ENCODE measurements at regions not wholly inside any gene's neighbourhood (a gene's known extent, or its start where the extent isn't known, plus 50 kb on each side); places are given as distances from the start of the nearest gene placed in this dataset.
A peak's percentile ranks its signal among the peaks of the same experiment; 100 is the strongest.

- DNase-seq (ENCODE audit: low read depth in 1 of 2, low spot score in 2 of 2), result no peak
- Histone ChIP-seq H3K9me3 (replicated peaks) (no peaks in the 10 kb centered on the region), H3K27me3 (replicated peaks) (no peaks in the 10 kb centered on the region), H3K4me3 (no peak overlapping the region), H3K36me3 (no peaks in the 10 kb centered on the region), H3K4me1 (replicated peaks) (no peaks in the 10 kb centered on the region), H3K27ac (no peak overlapping the region)
Observed at GRCh38 chr4:144480068-144480467, 165.9 kb upstream of the HHIP start.

- Histone ChIP-seq H3K9me3 (replicated peaks) (no peaks in the 10 kb centered on the region), H3K36me3 (no peaks in the 10 kb centered on the region), H3K4me1 (replicated peaks) (no peaks in the 10 kb centered on the region), H3K4me3 (no peak overlapping the region), H3K27me3 (replicated peaks) (no peaks in the 10 kb centered on the region), H3K27ac (no peak overlapping the region)
- no peak for DNase-seq (ENCODE audit: low read depth in 1 of 2, low spot score in 2 of 2)
Observed at GRCh38 chr4:144489831-144490230, 156.1 kb upstream of the HHIP start.

GRCh38 chr4:144494280-144494679 lies 151.7 kb upstream of the HHIP start:
- DNase-seq (ENCODE audit: low read depth in 1 of 2, low spot score in 2 of 2), result no peak
- Histone ChIP-seq H3K4me1 (replicated peaks) (no peaks in the 10 kb centered on the region), H3K4me3 (no peak overlapping the region), H3K9me3 (replicated peaks) (no peaks in the 10 kb centered on the region), H3K27ac (no peak overlapping the region), H3K27me3 (replicated peaks) (no peaks in the 10 kb centered on the region), H3K36me3 (no peaks in the 10 kb centered on the region)

GRCh38 chr4:144495944-144496343 lies 150.0 kb upstream of the HHIP start:
- Histone ChIP-seq H3K4me3 (no peak overlapping the region), H3K27ac (no peak overlapping the region), H3K27me3 (replicated peaks) (no peaks in the 10 kb centered on the region), H3K36me3 (no peaks in the 10 kb centered on the region), H3K4me1 (replicated peaks) (no peaks in the 10 kb centered on the region), H3K9me3 (replicated peaks) (no peaks in the 10 kb centered on the region)
- no peak for DNase-seq (ENCODE audit: low read depth in 1 of 2, low spot score in 2 of 2)

GRCh38 chr4:144499777-144500176 lies 146.2 kb upstream of the HHIP start:
- no peaks in the 10 kb centered on the region for H3K4me1 ChIP-seq (replicated peaks)
- no peaks in the 10 kb centered on the region for H3K9me3 ChIP-seq (replicated peaks)
- H3K36me3 ChIP-seq, result no peaks in the 10 kb centered on the region
- DNase-seq (ENCODE audit: low read depth in 1 of 2, low spot score in 2 of 2), result no peak
- H3K27me3 ChIP-seq (replicated peaks), result no peaks in the 10 kb centered on the region
- H3K4me3 ChIP-seq, result no peak overlapping the region
- no peak overlapping the region for H3K27ac ChIP-seq

GRCh38 chr4:144501231-144501780 lies 144.7 kb upstream of the HHIP start:
- H3K9me3 ChIP-seq (replicated peaks), result no peaks in the 10 kb centered on the region
- no peak for DNase-seq (ENCODE audit: low read depth in 1 of 2, low spot score in 2 of 2)
- no peak overlapping the region for H3K27ac ChIP-seq
- no peaks in the 10 kb centered on the region for H3K27me3 ChIP-seq (replicated peaks)
- H3K4me1 ChIP-seq (replicated peaks), result no peaks in the 10 kb centered on the region
- H3K4me3 ChIP-seq, result no peak overlapping the region
- no peaks in the 10 kb centered on the region for H3K36me3 ChIP-seq

GRCh38 chr4:144504883-144505282 lies 141.1 kb upstream of the HHIP start:
- DNase-seq (ENCODE audit: low read depth in 1 of 2, low spot score in 2 of 2), result no peak
- Histone ChIP-seq H3K27ac (no peak overlapping the region), H3K9me3 (replicated peaks) (no peaks in the 10 kb centered on the region)

GRCh38 chr4:144507311-144508101 lies 138.4 kb upstream of the HHIP start:
- Histone ChIP-seq H3K27ac (no peak overlapping the region), H3K4me3 (no peak overlapping the region), H3K36me3 (no peaks in the 10 kb centered on the region), H3K4me1 (replicated peaks) (no peaks in the 10 kb centered on the region), H3K9me3 (replicated peaks) (no peaks in the 10 kb centered on the region), H3K27me3 (replicated peaks) (no peaks in the 10 kb centered on the region)
- no peak for DNase-seq (ENCODE audit: low read depth in 1 of 2, low spot score in 2 of 2)

More at GRCh38 chr4:144504883-144505282, 141.1 kb upstream of the HHIP start:
- Histone ChIP-seq H3K27me3 (replicated peaks) (no peaks in the 10 kb centered on the region), H3K36me3 (no peaks in the 10 kb centered on the region), H3K4me3 (no peak overlapping the region), H3K4me1 (replicated peaks) (no peaks in the 10 kb centered on the region)

GRCh38 chr4:144509088-144510015 lies 136.6 kb upstream of the HHIP start:
- Histone ChIP-seq H3K9me3 (replicated peaks) (no peaks in the 10 kb centered on the region), H3K27ac (no peak overlapping the region), H3K4me3 (no peak overlapping the region), H3K4me1 (replicated peaks) (no peaks in the 10 kb centered on the region), H3K36me3 (no peaks in the 10 kb centered on the region), H3K27me3 (replicated peaks) (no peaks in the 10 kb centered on the region)
- no peak for DNase-seq (ENCODE audit: low read depth in 1 of 2, low spot score in 2 of 2)

GRCh38 chr4:144514736-144515135 lies 131.2 kb upstream of the HHIP start:
- Histone ChIP-seq H3K4me3 (no peak overlapping the region), H3K9me3 (replicated peaks) (no peaks in the 10 kb centered on the region), H3K27me3 (replicated peaks) (no peaks in the 10 kb centered on the region), H3K4me1 (replicated peaks) (peaks cover 11% of the 10 kb centered on the region), H3K27ac (no peak overlapping the region), H3K36me3 (no peaks in the 10 kb centered on the region)
- DNase-seq (ENCODE audit: low read depth in 1 of 2, low spot score in 2 of 2), result no peak

GRCh38 chr4:144518181-144518895 lies 127.6 kb upstream of the HHIP start:
- H3K4me1 ChIP-seq (replicated peaks), result peaks cover 11% of the 10 kb centered on the region
- DNase-seq (ENCODE audit: low read depth in 1 of 2, low spot score in 2 of 2), result peak in 1 of 2 experiments; percentile 20
- no peak overlapping the region for H3K4me3 ChIP-seq
- H3K27ac ChIP-seq, result no peak overlapping the region
- H3K36me3 ChIP-seq, result no peaks in the 10 kb centered on the region
- H3K9me3 ChIP-seq (replicated peaks), result no peaks in the 10 kb centered on the region
- H3K27me3 ChIP-seq (replicated peaks), result no peaks in the 10 kb centered on the region

GRCh38 chr4:144531841-144532240 lies 114.1 kb upstream of the HHIP start:
- Histone ChIP-seq H3K9me3 (replicated peaks) (no peaks in the 10 kb centered on the region), H3K4me3 (no peak overlapping the region), H3K36me3 (no peaks in the 10 kb centered on the region), H3K27me3 (replicated peaks) (no peaks in the 10 kb centered on the region), H3K27ac (no peak overlapping the region), H3K4me1 (replicated peaks) (no peaks in the 10 kb centered on the region)
- DNase-seq (ENCODE audit: low read depth in 1 of 2, low spot score in 2 of 2), result no peak

- no peaks in the 10 kb centered on the region for H3K27me3 ChIP-seq (replicated peaks)
- H3K36me3 ChIP-seq, result no peaks in the 10 kb centered on the region
- no peaks in the 10 kb centered on the region for H3K4me1 ChIP-seq (replicated peaks)
- H3K9me3 ChIP-seq (replicated peaks), result no peaks in the 10 kb centered on the region
- no peak overlapping the region for H3K27ac ChIP-seq
- no peak overlapping the region for H3K4me3 ChIP-seq
- DNase-seq (ENCODE audit: low read depth in 1 of 2, low spot score in 2 of 2), result no peak
Observed at GRCh38 chr4:144547678-144548298, 98.2 kb upstream of the HHIP start.
